ENCODE measurements at regions not wholly inside any gene's neighbourhood (a gene's known extent, or its start where the extent isn't known, plus 50 kb on each side); places are given as distances from the start of the nearest gene placed in this dataset.

- Histone ChIP-seq H3K27me3 (replicated peaks; ENCODE audit: insufficient read depth) (no peaks in the 10 kb centered on the region), H3K4me1 (replicated peaks) (no peaks in the 10 kb centered on the region), H3K9me3 (no peaks in the 10 kb centered on the region), H3K4me3 (no peak overlapping the region), H3K27ac (no peak overlapping the region), H3K36me3 (no peaks in the 10 kb centered on the region)
- TF ChIP-seq, protein P1, sequence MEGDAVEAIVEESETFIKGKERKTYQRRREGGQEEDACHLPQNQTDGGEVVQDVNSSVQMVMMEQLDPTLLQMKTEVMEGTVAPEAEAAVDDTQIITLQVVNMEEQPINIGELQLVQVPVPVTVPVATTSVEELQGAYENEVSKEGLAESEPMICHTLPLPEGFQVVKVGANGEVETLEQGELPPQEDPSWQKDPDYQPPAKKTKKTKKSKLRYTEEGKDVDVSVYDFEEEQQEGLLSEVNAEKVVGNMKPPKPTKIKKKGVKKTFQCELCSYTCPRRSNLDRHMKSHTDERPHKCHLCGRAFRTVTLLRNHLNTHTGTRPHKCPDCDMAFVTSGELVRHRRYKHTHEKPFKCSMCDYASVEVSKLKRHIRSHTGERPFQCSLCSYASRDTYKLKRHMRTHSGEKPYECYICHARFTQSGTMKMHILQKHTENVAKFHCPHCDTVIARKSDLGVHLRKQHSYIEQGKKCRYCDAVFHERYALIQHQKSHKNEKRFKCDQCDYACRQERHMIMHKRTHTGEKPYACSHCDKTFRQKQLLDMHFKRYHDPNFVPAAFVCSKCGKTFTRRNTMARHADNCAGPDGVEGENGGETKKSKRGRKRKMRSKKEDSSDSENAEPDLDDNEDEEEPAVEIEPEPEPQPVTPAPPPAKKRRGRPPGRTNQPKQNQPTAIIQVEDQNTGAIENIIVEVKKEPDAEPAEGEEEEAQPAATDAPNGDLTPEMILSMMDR (IDR thresholded peaks at IDR 0.05), result no peak
- TF ChIP-seq POLR2AphosphoS5 (IDR thresholded peaks at IDR 0.05), result no peak
- no peak for TF ChIP-seq POLR2A (IDR thresholded peaks at IDR 0.05)
- intact Hi-C loops (cut with DNase I), result no loop called here
- 65% methylated on average over 3 of the region's 3 CpGs for WGBS
- DNase-seq (ENCODE audit: low spot score), result no peak
These were observed 225.1 kb upstream of the ZP4 start for GRCh38 chr1:238115852-238116251.

DNA sequence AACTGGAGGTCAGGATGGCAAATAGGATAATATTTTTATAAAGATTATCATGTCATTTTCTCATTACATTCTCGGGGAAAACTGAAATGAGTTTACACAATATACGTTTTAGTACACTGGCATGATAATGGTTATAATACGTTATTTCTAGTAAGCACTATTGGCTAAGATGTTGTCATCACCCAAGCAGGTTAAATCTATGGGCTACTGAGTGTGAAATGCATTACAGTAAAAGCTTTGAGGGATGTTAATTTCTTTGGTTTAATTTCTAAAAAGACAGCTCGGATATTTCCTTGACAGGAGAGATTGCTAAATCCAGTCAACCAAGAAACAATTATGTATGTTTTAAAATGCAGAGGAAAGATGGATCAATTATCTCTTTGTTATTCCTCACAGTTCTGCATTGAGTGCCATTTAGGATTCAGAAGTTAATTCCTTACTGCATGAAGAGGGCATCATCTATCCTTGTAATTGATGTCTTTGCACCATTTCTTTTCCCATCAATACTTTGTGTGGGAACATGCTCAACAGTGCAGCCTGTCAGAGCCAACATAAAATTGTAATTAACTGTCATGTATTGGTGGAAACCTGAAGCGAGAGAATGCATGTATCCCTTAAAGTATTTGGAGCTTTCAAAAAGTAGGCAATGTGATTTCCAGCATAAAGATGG lies 222.4 kb upstream of the ZP4 start:
- Histone ChIP-seq H3K27me3 (replicated peaks; ENCODE audit: insufficient read depth) (no peaks in the 10 kb centered on the region), H3K9me3 (no peaks in the 10 kb centered on the region), H3K4me1 (replicated peaks) (no peaks in the 10 kb centered on the region), H3K27ac (no peak overlapping the region), H3K36me3 (no peaks in the 10 kb centered on the region), H3K4me3 (no peak overlapping the region)
- DNase-seq (ENCODE audit: low spot score), result no peak
- intact Hi-C loops (cut with DNase I), result no loop called here
- no peak for TF ChIP-seq POLR2AphosphoS5 (IDR thresholded peaks at IDR 0.05)
- TF ChIP-seq, protein P1 (IDR thresholded peaks at IDR 0.05), result no peak
- no peak for TF ChIP-seq POLR2A (IDR thresholded peaks at IDR 0.05)
- 79% methylated on average over 5 of the region's 5 CpGs for WGBS

DNA sequence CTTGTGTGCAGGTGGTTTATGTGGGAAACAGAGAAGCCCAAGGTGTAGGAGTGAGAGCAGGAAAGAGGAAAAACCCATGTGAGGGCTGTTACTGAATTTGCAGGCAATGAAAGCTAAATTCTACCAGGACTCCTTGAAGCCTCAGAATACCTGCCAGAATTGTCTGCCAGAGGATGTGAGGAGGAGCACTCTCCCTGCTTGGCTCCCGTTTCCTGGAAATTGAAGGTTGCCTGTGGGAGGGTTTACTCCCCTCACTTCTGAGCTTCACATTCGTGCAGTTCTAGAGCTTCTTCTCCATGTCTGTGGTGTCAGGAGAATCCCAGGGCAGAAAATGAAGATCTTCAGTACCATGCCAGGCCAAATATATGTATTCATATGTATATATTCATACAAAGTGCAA lies 220.8 kb upstream of the ZP4 start:
- intact Hi-C loops (cut with DNase I), result no loop called here
- Histone ChIP-seq H3K27ac (no peak overlapping the region), H3K4me1 (replicated peaks) (no peaks in the 10 kb centered on the region), H3K9me3 (no peaks in the 10 kb centered on the region), H3K4me3 (no peak overlapping the region), H3K27me3 (replicated peaks; ENCODE audit: insufficient read depth) (no peaks in the 10 kb centered on the region), H3K36me3 (no peaks in the 10 kb centered on the region)
- WGBS, result 59% methylated on average over 2 of the region's 2 CpGs
- no peak for DNase-seq (ENCODE audit: low spot score)
- TF ChIP-seq, protein P1 (IDR thresholded peaks at IDR 0.05), result no peak
- no peak for TF ChIP-seq POLR2A (IDR thresholded peaks at IDR 0.05)
- no peak for TF ChIP-seq POLR2AphosphoS5 (IDR thresholded peaks at IDR 0.05)

GRCh38 chr1:238111081-238111480 lies 220.4 kb upstream of the ZP4 start:
- intact Hi-C loops (cut with DNase I), result no loop called here
- TF ChIP-seq, protein P1 (IDR thresholded peaks at IDR 0.05), result no peak
- TF ChIP-seq POLR2AphosphoS5 (IDR thresholded peaks at IDR 0.05), result no peak
- no peak for TF ChIP-seq POLR2A (IDR thresholded peaks at IDR 0.05)
- no peak for DNase-seq (ENCODE audit: low spot score)
- no peak overlapping the region for H3K27ac ChIP-seq
- H3K9me3 ChIP-seq, result no peaks in the 10 kb centered on the region
- no peak overlapping the region for H3K4me3 ChIP-seq
- H3K4me1 ChIP-seq (replicated peaks), result no peaks in the 10 kb centered on the region
- 71% methylated on average over 1 of the region's 1 CpG for WGBS
- H3K27me3 ChIP-seq (replicated peaks; ENCODE audit: insufficient read depth), result no peaks in the 10 kb centered on the region
- H3K36me3 ChIP-seq, result no peaks in the 10 kb centered on the region

DNA sequence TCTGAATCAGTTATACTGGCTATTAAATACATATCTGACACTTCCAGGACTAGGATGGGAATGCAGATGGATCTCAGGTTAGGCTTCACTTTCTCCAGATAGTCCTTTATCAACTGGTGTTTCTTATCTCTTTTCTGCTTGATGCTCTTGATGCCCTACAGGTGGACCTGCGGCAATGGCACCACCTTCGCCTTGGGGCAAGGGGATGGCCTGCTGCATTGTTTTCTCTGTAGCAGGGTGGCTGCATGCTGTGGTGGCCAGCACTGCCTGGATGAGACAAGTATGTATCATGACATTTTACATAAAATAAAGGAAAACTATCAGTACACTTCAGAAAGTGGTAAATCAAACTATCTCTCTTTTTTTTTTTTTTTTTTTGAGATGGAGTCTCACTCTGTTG lies 217.7 kb upstream of the ZP4 start:
- H3K9me3 ChIP-seq, result no peaks in the 10 kb centered on the region
- DNase-seq (ENCODE audit: low spot score), result no peak
- no peaks in the 10 kb centered on the region for H3K4me1 ChIP-seq (replicated peaks)
- intact Hi-C loops (cut with DNase I), result no loop called here
- no peaks in the 10 kb centered on the region for H3K27me3 ChIP-seq (replicated peaks; ENCODE audit: insufficient read depth)
- no peak overlapping the region for H3K27ac ChIP-seq
- TF ChIP-seq POLR2A (IDR thresholded peaks at IDR 0.05) (no peak), POLR2AphosphoS5 (IDR thresholded peaks at IDR 0.05) (no peak)
- TF ChIP-seq, protein P1 (IDR thresholded peaks at IDR 0.05), result no peak
- no peak overlapping the region for H3K4me3 ChIP-seq
- WGBS, result 93% methylated on average over 2 of the region's 2 CpGs
- H3K36me3 ChIP-seq, result no peaks in the 10 kb centered on the region
